HG03097 (cell line): ENCODE measurements at regions not wholly inside any gene's neighbourhood (a gene's known extent, or its start where the extent isn't known, plus 50 kb on each side); places are given as distances from the start of the nearest gene placed in this dataset.

ENCODE experiments used
- ATAC-seq: cut with Tn5 transposase; IDR thresholded peaks from one replicate; pipeline ENCODE4 v1.9.1; 2021; ENCODE audit not compliant: unreplicated experiment, low FRiP score

DNA sequence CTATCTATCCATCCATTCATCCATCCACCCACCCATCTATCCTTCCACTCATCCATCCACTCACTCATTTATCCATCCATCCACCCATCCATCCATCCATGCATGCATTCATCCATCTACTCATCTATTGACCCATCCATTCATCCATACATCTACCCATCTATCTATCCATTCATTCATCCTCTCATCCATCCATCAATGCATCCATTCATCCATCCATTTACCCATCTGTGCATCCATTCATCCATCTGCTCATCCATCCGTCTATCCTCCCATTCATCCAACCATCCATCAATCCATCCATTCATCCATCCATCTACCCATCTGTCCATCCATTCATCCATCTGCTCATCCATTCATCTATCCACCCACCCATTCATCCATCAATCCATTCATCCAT lies 224.5 kb upstream of the MAF start:
- no peak for ATAC-seq

DNA sequence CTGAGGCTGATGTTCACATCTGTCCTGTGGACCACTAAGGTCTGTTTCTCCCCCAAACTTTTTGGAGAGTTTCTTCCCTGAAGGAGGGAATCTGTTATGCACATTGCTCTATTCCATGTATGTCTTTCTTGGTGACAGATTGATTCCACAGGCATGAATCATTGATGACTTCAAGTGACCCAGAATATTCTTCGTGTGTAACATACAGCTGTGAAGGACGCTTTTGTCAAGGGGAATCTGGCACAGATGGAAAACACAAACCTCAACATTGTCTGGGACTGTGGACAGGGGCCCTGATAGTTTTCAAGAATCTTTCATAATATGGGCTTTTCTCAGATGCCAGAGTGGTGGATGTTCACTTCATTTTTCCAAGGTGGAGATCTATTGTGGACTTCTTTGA lies 223.1 kb upstream of the MAF start:
- ATAC-seq = no peak

DNA sequence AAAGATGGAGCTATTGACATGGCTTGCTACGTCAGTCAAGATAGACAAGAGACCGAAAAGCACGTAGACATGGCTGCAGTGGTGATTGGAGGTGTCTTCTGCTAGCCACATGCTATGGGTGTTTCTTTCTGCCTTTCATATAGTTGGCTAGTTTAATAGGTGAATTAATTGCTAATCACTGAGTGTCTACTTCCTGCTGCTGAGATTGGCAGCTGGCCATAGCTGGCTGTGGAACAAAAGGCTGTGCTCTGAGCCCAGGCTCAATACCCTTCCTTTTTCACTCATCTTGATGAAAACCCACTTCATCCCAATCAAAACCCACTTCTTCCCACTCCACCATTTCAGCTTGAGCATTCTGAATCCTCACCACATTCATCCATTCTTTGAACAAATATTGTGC lies 221.4 kb upstream of the MAF start:
- ATAC-seq = no peak

DNA sequence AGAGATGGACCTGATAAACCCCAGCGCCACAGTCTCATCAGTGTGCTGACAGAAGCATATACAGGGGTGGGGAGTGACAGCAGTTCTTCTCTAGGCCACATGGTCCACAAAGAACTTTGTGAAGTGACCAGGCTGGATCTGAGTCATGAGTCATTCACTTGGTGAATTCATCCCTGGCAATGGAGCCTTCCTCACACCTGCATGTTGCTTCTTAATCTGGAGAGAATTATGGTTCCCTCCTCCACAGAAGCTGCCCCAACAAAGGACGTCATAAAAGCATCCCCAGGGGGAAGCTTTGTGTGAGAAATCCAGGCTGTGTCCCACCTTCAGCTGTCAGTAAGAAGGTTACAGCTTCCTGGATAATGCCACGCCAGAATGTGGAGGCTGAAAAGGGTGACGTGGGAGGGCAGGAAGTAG lies 215.6 kb upstream of the MAF start:
- no peak for ATAC-seq

DNA sequence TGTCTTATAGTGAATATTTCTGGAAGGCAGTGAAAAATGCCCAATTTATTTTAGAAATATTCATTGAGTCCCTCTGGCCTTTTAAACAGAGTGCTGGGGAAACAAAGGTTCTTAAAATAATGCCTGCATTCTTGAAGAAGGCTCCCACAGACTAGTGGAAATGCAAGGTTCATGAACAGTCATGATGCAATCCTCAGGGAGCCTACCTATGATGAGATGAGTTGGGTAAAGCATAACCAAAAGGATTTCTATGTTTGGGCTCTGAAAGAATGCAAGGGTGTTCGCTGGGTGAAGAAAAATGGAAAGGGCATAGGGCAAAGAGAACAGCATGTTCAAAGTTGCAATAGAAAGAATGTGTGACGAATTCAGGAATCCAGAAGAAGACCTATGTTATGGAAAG lies 214.5 kb upstream of the MAF start:
- no peak for ATAC-seq

DNA sequence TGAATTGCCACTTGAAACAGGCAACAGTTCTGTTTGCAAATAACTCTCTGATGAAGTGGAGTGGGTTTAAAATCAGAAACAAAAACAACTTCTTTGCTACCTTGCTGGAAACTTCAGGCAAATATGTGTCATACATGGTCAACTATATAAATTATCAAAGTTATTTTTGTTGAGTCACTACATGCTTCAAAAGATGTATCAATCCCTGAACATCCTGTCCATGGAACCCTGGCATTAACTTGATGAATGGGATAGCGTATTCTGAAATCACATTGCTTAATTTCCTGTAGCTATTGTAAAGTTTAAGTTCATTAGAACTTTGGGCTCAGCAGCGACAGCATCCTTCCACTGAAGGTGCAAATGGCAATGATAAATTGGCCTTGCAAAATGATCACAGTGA lies 213.6 kb upstream of the MAF start:
- ATAC-seq = no peak

DNA sequence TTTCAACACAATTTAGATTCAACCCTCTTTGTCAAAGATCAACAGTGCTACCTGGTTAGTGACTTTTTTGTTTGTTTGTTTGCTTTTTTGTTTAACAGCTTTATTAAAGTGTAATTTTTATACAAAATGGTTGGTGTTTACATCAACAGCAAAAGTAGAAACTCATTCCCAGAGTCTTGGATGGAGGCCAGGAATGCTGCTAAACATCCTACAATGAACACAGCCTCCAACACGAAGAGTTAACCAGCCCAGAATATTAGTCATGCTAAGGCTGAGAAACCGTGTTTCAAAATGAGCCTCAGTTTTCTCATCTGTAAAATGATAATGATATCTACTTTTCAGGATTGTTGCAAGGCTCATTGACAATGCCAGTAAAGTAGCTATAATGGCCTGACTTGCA lies 211.0 kb upstream of the MAF start:
- no peak for ATAC-seq

DNA sequence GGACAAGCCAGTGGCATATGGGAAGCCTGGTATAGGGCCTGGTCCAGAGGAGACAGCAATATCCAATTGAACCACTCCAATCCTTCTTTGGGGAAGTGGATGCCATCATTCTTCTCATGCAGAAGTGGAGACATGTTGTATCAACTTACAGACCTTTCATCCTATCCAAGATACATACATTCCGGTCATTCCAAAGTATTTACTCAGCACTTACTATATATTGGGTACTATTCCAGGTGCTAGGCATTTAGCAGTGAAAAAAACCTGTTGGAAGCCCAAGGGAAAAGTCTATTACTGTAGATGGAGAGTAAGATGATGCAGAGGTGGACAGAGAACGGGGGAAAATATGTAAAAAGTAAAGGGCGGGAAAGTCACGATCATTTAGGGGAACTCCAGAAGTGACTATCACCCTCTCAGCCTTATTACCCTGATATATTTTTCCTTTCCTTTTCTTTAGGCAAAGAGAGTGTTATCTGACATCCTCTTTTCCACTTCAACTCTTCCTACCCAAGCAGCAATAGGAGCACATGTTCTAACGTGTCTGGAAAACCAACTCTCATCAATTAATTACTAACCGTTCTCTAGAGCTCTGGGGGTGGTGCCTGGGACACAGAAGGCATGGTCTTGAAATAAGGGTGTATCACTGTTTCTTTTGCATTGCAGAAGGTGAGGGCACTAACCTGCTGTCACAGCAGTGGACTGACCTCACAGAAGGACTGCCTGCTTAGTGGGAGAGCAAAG lies 210.1 kb upstream of the MAF start:
- ATAC-seq = no peak

DNA sequence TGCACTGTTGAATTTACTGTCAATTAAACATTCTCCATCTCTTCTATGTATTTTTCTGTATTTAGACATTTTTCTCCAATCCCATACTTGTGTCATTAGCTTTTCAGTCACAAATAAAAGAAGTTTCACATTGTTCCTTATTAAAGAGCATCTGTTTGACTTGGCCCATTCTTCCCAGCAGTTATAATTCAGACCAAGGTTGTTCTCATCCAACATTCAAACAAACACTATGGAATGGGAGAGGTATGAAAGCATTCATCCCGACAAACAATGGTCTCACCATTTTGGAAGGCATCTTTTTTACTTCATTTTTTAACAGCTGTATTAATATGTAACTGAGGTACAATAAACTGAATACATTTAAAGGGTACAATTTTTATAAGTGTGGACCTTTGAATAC lies 208.8 kb upstream of the MAF start:
- ATAC-seq = no peak

DNA sequence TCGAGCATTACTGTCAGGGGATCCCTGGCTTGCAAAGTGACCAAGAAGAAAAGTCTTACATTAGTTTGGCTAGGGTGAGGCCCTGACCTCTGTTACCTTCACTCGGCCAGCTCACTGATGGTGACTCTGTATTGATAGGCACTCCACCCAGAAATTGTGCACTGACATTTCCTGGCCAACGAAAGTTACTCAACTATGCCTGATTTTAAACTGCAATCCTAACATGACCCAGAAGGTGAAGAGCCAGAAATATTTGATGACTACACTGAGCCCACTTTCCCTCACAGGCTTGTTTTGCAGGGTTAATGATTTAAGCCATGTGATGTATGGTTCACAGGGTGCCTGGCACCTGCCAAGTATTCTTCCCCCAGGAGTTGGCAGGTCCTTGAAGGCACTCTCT lies 208.2 kb upstream of the MAF start:
- ATAC-seq = no peak

DNA sequence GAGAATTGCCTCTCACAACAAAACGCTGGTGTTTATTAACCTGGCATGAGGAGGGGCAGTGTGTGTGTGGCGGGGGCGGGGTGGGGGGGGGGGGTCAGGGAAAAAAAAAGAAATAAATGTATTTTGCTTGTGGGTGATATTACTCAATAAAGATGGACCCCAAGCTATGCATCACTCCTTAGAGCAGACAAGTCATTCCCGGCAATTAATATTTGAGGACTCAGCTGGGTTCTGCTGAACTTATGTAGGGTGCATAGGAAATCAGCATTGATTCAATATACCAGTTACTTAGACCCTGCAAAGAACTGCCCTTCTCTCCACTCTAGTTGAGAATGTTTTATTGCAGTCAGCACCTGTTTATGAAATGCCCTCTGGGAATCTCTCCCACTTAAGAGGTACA lies 206.2 kb upstream of the MAF start:
- no peak for ATAC-seq

DNA sequence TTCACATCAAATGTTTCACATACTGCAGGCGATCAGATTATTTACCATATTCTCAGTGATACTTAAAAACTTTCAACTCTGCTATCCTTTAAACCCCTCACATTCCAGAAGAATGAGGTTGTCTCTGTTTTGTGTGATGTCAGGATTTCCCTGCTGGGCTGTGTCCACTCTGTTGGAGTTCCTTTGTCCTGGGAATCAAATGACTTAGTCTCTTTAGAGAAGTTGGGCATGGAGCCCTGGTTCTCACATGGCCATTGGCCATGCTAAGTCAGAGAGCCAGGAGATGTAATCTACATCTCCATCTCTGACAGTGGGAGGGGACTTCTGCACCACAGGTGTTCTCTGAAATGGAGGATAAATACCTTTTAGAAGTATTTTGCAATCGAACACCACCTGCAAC lies 205.1 kb upstream of the MAF start:
- no peak for ATAC-seq

DNA sequence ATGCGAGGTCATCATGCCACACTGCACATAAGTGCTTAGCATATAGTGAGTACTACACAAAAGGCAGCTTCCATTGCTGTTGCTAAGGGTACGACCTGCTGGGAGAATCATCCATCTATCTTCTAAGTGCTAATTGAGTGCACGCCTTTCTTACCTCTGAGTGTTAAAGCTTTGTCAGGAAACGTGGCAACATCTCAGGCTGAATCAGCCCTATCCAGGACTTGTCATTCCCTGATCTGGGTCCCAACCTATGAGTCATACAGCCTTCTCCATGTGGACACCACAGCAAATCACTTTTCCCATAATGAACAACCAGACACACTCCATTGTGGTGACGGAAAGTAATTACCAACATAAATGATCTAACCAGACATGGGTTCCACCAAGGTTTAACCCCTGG lies 201.1 kb upstream of the MAF start:
- ATAC-seq = no peak

DNA sequence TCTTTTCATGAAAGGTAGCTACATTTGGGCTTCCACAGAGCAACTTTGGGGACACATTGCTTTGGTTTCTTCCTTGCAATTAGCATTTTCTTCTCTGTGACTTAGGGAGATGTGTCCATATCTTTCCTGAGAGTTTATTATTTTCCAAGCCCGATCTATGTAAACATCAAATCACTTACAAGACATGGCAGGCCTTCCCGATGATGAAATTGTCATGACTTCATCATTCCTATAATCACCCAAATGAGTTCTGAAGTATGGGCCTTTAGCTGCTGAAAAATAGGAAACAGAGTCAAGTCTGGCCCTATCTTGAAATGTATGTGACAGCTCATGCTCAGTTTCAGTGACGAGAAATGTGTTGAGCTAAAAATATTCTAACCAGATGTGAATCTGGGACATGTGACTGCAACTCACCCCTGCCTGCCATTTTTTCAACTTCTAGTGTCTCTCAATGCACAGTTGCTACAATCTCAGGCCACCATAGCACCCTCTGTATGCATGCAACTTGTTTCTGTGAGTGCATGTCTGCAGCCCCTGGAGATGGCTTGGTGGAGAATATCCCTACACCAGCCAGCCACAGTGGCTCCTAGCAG lies 199.6 kb upstream of the MAF start:
- no peak for ATAC-seq

DNA sequence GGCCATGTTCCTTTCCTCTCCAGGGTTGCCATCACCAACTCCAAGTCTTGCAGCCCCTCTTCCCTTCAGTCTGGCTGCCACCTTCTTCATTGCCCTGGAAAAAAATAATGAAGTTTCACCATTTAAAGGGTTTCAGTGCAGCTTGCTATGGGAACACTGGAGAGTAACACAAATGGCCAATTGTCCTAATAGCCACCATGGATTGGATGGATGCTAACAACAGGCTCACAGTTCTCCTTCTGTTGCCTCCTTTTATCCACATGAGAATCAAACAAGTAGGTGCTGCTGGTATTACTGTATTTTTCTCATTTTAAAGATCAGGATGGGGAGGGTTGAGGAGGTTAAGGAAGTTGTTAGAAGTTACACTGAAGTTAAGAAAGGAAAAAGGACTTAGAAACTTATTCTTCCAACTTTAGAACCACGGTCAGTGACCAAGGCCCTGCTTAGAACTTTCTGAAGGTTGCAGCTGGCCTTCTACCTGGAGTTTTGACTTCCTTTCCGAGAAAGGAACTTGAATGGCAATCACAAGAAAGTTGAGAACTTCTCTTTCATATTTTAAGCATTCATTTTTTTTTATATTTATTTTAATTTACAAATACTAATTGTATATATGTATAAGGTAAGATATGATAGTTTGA lies 198.0 kb upstream of the MAF start:
- ATAC-seq = no peak

DNA sequence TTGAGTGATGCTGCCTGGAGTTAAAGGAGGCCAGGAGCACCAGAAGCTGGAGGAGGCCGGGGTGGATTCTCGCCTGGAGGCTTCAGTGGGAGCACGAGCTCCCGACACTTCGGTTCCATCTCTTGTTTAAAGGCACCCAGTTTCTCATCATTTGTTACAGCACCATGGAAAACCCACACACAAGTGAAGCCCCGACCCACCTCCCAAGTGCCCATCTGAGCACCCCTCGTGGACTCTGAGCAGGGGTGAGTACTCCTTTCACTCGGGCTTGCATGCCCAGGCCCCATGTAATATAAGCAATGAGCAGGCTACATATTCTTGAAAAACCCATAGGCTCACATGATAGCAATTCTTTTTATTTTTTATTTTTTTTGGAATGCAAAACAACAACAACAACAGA lies 196.9 kb upstream of the MAF start:
- no peak for ATAC-seq

DNA sequence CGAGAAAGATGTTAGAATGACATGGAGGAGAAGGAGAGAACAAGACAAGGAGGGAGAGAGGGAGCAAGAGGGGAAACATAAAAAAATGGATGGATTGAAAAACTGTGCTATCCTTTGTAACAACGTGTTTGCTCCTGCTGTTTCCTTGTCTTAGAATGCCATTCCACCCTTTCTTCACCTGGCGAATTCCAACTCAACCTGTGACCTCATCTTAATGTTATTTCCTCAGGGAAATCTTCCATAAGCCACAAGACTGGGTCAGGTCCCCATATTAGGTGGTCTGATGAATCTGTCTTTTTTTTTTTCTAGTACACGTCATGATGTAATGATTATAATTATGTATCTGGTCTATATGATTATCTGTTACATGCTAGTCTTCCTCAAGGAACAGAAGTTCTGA lies 195.0 kb upstream of the MAF start:
- no peak for ATAC-seq

DNA sequence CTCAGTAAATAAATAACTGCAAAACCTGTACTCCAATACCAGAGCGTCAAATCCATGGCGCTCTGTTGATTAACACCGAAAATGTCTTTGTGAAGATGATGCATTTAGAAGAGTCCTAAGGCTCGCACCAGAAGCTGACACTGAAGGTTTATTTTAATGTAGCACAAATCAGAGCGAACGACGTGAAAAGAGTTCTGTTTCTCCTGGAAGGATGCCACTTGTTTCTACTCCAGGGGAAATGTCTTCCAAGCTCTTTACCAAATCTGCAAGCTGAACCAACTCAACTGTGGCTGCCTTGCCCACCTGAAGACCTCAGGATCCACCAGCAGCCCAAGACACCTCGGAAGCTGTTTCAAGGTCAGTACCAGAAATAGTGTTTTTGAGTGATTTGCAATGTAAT lies 194.4 kb upstream of the MAF start:
- no peak for ATAC-seq

DNA sequence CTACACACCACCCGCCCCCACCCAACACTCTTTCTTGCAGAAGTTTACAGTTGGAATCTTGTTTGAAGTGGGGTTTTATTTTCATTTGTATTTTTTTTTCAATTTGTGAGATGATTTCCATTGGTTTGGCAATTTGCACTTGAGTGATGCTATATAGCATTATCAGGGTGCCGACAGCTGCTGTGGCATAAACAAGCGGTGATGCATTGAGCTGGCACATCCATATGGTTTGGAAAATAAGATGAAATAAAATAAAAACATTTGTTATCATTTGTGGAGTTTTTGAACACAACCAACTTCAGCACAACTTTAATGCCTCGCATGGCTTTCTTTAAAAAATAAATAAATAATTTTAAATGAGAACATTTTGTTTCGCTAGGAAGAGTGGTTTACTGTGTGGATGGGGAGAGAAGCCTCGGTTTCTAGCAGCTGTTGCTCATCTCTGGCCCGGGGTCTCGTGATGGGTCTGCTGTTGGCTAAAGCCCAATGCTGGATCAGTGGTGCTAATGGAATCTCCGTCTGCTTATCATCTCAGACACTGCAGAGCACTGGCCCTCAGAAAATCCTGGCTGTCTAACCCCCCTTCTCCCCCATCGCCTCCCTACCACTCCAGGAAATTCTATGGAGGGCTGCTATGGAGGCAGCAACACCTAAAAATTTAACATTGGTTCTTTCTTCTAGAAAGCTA lies 192.3 kb upstream of the MAF start:
- no peak for ATAC-seq

DNA sequence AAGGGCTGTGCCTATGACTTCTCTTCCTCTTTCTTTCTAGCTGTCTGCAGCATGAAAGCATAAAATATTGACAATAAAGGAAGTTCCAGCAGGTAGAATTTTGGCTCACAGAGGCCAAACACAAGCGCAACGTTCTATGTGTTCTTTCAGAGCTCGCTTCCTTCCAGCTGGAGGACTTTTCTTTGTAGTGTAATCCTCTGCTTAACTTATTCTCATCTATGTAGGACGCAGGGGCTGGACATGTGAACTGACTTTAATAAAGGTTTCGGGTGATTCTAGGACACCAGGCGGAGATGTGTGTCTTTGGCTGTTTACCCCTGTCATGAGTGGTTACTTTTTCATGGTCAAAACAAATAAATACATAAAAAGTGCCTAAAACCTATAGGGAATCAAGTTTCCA lies 191.5 kb upstream of the MAF start:
- no peak for ATAC-seq

DNA sequence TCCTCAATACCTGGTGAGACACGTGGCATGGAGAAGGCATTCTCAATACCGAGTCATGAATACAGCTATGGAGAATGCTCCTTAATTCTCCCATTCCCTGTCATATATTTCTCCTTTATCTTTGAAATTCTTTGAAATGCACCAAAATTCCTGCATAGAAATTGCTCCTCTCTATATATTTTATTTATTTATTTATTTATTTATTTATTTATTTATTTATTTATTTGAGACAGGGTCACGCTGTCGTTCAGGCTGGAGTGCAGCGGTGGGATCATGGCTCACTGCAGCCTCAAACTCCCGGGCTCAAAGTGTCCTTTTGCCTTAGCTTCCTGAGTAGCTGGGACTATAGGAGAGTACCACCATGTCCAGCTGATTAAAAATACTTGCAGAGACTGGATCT lies 190.3 kb upstream of the MAF start:
- no peak for ATAC-seq

DNA sequence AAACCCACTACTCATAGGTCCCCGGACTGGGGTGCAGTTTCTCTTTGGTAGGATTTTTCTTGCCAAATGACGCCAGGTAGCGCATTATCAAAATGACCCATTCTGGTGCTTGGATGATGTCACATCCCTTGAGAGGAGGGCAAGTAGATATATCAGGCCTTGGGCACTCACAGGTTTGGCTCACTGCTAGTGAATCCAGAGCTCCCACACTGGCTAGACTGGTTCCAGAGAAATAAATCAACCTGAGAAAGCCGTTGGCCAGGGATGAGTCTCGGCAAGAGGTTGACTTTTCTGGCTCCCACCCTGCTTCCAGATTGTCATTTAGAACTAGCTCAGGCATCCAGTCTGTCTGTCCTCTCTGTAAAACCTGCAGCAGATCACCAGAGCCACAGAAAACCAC lies 188.4 kb upstream of the MAF start:
- ATAC-seq = no peak
